Activated CD4-positive, alpha-beta T cell treated with anti-CD3 and anti-CD28 coated beads, Interleukin-2, amount 50 U/mL, for 4 hours (primary cell): ENCODE measurements at regions not wholly inside any gene's neighbourhood (a gene's known extent, or its start where the extent isn't known, plus 50 kb on each side); places are given as distances from the start of the nearest gene placed in this dataset.

Source experiments
- DNase-seq, 2 experiments: peaks; one replicate each; pipeline ENCODE4 v3.0.0-alpha.2; 2020

GRCh38 chr6:108734271-108734922 lies 113.8 kb upstream of the ARMC2 start:
- no peak for DNase-seq

- DNase-seq, result no peak
These were observed 112.8 kb upstream of the ARMC2 start for GRCh38 chr6:108735310-108736001.

- DNase-seq, result no peak
These were observed 112.2 kb upstream of the ARMC2 start for GRCh38 chr6:108736002-108736361.

- no peak for DNase-seq
These were observed 111.4 kb upstream of the ARMC2 start for GRCh38 chr6:108736832-108737231.

GRCh38 chr6:108737594-108738546 lies 110.4 kb upstream of the ARMC2 start:
- DNase-seq, result no peak

- DNase-seq, result no peak
These were observed 109.4 kb upstream of the ARMC2 start for GRCh38 chr6:108738684-108739416.

- no peak for DNase-seq
These were observed 108.5 kb upstream of the ARMC2 start for GRCh38 chr6:108739496-108740330.

GRCh38 chr6:108741331-108741989 lies 106.8 kb upstream of the ARMC2 start:
- no peak for DNase-seq

- DNase-seq, result no peak
These were observed 106.2 kb upstream of the ARMC2 start for GRCh38 chr6:108742041-108742440.

GRCh38 chr6:108744244-108744972 lies 103.8 kb upstream of the ARMC2 start:
- no peak for DNase-seq

- DNase-seq, result no peak
These were observed 103.2 kb upstream of the ARMC2 start for GRCh38 chr6:108744996-108745395.

GRCh38 chr6:108745664-108746336 lies 102.4 kb upstream of the ARMC2 start:
- no peak for DNase-seq

GRCh38 chr6:108746366-108746765 lies 101.9 kb upstream of the ARMC2 start:
- no peak for DNase-seq

GRCh38 chr6:108746836-108747575 lies 101.2 kb upstream of the ARMC2 start:
- no peak for DNase-seq

GRCh38 chr6:108748055-108748454 lies 100.2 kb upstream of the ARMC2 start:
- DNase-seq, result no peak

GRCh38 chr6:108748959-108749358 lies 99.3 kb upstream of the ARMC2 start:
- no peak for DNase-seq

- no peak for DNase-seq
These were observed 97.4 kb upstream of the ARMC2 start for GRCh38 chr6:108750801-108751200.

GRCh38 chr6:108751282-108751681 lies 96.9 kb upstream of the ARMC2 start:
- DNase-seq, result no peak
